ENCODE measurements at regions not wholly inside any gene's neighbourhood (a gene's known extent, or its start where the extent isn't known, plus 50 kb on each side); places are given as distances from the start of the nearest gene placed in this dataset.

GRCh38 chr14:73768107-73768506 lies 53.9 kb upstream of the PNMA1 start:
- TF ChIP-seq, protein P1, sequence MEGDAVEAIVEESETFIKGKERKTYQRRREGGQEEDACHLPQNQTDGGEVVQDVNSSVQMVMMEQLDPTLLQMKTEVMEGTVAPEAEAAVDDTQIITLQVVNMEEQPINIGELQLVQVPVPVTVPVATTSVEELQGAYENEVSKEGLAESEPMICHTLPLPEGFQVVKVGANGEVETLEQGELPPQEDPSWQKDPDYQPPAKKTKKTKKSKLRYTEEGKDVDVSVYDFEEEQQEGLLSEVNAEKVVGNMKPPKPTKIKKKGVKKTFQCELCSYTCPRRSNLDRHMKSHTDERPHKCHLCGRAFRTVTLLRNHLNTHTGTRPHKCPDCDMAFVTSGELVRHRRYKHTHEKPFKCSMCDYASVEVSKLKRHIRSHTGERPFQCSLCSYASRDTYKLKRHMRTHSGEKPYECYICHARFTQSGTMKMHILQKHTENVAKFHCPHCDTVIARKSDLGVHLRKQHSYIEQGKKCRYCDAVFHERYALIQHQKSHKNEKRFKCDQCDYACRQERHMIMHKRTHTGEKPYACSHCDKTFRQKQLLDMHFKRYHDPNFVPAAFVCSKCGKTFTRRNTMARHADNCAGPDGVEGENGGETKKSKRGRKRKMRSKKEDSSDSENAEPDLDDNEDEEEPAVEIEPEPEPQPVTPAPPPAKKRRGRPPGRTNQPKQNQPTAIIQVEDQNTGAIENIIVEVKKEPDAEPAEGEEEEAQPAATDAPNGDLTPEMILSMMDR (IDR thresholded peaks at IDR 0.05; ENCODE audit: low read depth, low read length, missing input control), result no peak
- TF ChIP-seq RXRA (IDR thresholded peaks at IDR 0.05) (no peak), REST (IDR thresholded peaks at IDR 0.05) (no peak), ZBTB33 (IDR thresholded peaks at IDR 0.05) (no peak), ATF3 (IDR thresholded peaks at IDR 0.05) (no peak)

Measured in liver (tissue), 3 donors.